Endothelial cell (in vitro differentiated cells): ENCODE measurements at regions not wholly inside any gene's neighbourhood (a gene's known extent, or its start where the extent isn't known, plus 50 kb on each side); places are given as distances from the start of the nearest gene placed in this dataset.

Experiments
- DNase-seq: peaks from one replicate; pipeline ENCODE4 v3.0.0; 2021; ENCODE audit warnings: low spot score
- H3K27ac Mint-ChIP-seq: one replicate; pipeline ENCODE4 v1.8.0; 2021; ENCODE audit warnings: mixed read lengths, inconsistent platforms; ENCODE audit not compliant: unreplicated experiment
- H3K27me3 Mint-ChIP-seq: one replicate; pipeline ENCODE4 v1.8.0; 2021; ENCODE audit warnings: mild to moderate bottlenecking, moderate library complexity, mixed read lengths, inconsistent platforms; ENCODE audit not compliant: unreplicated experiment
- H3K36me3 Mint-ChIP-seq: one replicate; pipeline ENCODE4 v1.8.0; 2021; ENCODE audit warnings: mild to moderate bottlenecking, low read depth, mixed read lengths, inconsistent platforms; ENCODE audit not compliant: unreplicated experiment
- H3K4me1 Mint-ChIP-seq: one replicate; pipeline ENCODE4 v1.8.0; 2021; ENCODE audit warnings: mild to moderate bottlenecking, mixed read lengths, inconsistent platforms; ENCODE audit not compliant: unreplicated experiment
- H3K4me3 Mint-ChIP-seq: one replicate; pipeline ENCODE4 v1.8.0; 2021; ENCODE audit warnings: mild to moderate bottlenecking, mixed read lengths, inconsistent platforms; ENCODE audit not compliant: unreplicated experiment
- H3K9me3 Mint-ChIP-seq: one replicate; pipeline ENCODE4 v1.8.0; 2021; ENCODE audit warnings: mixed read lengths, inconsistent platforms; ENCODE audit not compliant: unreplicated experiment
- TF ChIP-seq, protein P1 (sequence below): fragments of 200-600 bp; sonication (generic); IDR thresholded peaks from one replicate; pipeline ENCODE4 v1.5.0; 2021; ENCODE audit warnings: antibody characterized with exemption; ENCODE audit not compliant: unreplicated experiment

- Mint-ChIP-seq H3K9me3 (no peaks in the 10 kb centered on the region), H3K27me3 (peaks cover 3% of the 10 kb centered on the region), H3K4me1 (no peaks in the 10 kb centered on the region), H3K27ac (no peak overlapping the region), H3K36me3 (no peaks in the 10 kb centered on the region), H3K4me3 (no peak overlapping the region)
- TF ChIP-seq, protein P1, sequence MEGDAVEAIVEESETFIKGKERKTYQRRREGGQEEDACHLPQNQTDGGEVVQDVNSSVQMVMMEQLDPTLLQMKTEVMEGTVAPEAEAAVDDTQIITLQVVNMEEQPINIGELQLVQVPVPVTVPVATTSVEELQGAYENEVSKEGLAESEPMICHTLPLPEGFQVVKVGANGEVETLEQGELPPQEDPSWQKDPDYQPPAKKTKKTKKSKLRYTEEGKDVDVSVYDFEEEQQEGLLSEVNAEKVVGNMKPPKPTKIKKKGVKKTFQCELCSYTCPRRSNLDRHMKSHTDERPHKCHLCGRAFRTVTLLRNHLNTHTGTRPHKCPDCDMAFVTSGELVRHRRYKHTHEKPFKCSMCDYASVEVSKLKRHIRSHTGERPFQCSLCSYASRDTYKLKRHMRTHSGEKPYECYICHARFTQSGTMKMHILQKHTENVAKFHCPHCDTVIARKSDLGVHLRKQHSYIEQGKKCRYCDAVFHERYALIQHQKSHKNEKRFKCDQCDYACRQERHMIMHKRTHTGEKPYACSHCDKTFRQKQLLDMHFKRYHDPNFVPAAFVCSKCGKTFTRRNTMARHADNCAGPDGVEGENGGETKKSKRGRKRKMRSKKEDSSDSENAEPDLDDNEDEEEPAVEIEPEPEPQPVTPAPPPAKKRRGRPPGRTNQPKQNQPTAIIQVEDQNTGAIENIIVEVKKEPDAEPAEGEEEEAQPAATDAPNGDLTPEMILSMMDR, result no peak
- no peak for DNase-seq
Observed at GRCh38 chr2:242011167-242011513, 141.6 kb downstream of the RTP5 start.

DNA sequence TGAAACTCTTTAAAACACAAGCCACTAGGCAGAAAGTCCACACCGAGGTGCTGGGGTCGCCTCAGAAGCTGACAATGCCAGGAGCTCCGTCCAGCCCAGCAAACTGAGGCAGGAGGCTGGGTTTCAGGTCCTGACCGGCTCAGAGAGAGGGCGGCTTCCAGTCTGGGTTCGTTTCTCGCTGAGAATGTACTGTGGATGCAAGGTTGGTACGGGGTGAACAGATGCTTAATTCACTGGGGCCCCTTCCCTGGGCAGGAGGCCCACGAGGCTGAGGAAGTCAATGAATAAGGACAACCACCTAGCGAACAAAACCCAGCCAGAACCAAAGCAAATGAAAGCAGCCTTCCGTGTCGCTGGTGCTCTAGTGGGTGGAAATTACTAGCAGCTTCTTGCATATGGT, 142.0 kb downstream of the RTP5 start:
- Mint-ChIP-seq H3K9me3 (no peaks in the 10 kb centered on the region), H3K27ac (no peak overlapping the region), H3K27me3 (peaks cover 3% of the 10 kb centered on the region), H3K4me1 (no peaks in the 10 kb centered on the region), H3K4me3 (no peak overlapping the region), H3K36me3 (no peaks in the 10 kb centered on the region)
- no peak for DNase-seq
- TF ChIP-seq, protein P1, result no peak

DNA sequence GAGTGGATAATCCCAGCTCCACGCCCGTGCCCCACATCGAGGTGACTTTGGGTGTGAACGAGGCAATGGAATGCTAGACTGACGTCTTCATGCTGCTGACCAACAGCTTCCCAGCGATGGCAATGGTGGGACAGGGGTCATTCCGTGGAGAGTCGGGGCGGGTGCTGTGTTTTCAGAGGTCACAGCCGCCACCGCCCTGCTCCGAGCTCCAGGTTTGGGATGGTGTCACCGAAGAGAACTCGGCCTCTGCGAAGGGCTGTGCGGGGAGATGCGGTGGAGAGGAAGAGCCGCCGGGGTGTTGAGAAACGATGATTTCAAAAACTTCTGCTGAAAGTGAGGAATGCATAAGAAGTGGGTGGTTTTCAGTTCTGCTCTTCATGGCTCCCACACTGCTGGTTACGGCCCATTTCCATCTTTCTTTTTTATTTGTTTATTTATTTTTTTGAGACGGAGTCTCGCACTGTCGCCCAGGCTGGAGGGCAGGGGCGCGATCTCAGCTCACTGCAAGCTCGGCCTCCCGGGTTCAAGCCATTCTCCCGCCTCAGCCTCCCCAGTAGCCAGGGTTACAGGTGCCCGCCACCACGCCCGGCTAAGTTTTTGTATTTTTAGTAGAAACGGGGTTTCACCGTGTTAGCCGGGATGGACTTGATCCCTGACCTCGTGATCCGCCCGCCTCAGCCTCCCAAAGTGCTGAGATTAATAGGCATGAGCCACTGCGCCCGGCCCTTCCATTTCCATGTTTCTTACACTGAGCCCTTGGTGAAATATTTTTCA, 142.6 kb downstream of the RTP5 start:
- no peaks in the 10 kb centered on the region for H3K9me3 Mint-ChIP-seq
- peaks cover 3% of the 10 kb centered on the region for H3K27me3 Mint-ChIP-seq
- TF ChIP-seq, protein P1, result no peak
- no peak overlapping the region for H3K4me3 Mint-ChIP-seq
- H3K27ac Mint-ChIP-seq, result no peak overlapping the region
- no peaks in the 10 kb centered on the region for H3K36me3 Mint-ChIP-seq
- no peak for DNase-seq
- H3K4me1 Mint-ChIP-seq, result no peaks in the 10 kb centered on the region

- no peak for DNase-seq
- TF ChIP-seq, protein P1, result no peak
- Mint-ChIP-seq H3K27ac (no peak overlapping the region), H3K27me3 (peaks cover 3% of the 10 kb centered on the region), H3K4me1 (no peaks in the 10 kb centered on the region), H3K4me3 (no peak overlapping the region), H3K9me3 (no peaks in the 10 kb centered on the region), H3K36me3 (no peaks in the 10 kb centered on the region)
Observed at GRCh38 chr2:242012956-242013764, 143.6 kb downstream of the RTP5 start.

- Mint-ChIP-seq H3K4me3 (no peak overlapping the region), H3K27ac (no peak overlapping the region), H3K36me3 (no peaks in the 10 kb centered on the region), H3K9me3 (no peaks in the 10 kb centered on the region), H3K27me3 (peaks cover 3% of the 10 kb centered on the region), H3K4me1 (no peaks in the 10 kb centered on the region)
- DNase-seq, result no peak
- TF ChIP-seq, protein P1, result no peak
Observed at GRCh38 chr2:242013771-242014170, 144.2 kb downstream of the RTP5 start.
